Keratinocyte (primary cell): ENCODE measurements at regions not wholly inside any gene's neighbourhood (a gene's known extent, or its start where the extent isn't known, plus 50 kb on each side); places are given as distances from the start of the nearest gene placed in this dataset.
"Not testable (repeated sequence)": the region's sequence is repeated elsewhere in the genome, so short reads cannot be mapped to it uniquely, and the experiment has no call there.

Experiments used
- DNase-seq: peaks from one replicate; pipeline ENCODE4 v3.0.0-alpha.2; 2011; ENCODE audit warnings: low read depth, missing footprints, low spot score
- FAIRE-seq: peaks from 2 replicates; lab custom pipeline; 2011; peaks lifted over from hg19 to GRCh38; lab: Jason Lieb, UNC
- H2AFZ ChIP-seq: 2 replicates; pipeline ENCODE4 v1.6.0; 2012; ENCODE audit warnings: low read length, control low read depth, inconsistent platforms; ENCODE audit not compliant: control insufficient read depth
- H3K27ac ChIP-seq: 2 replicates; pipeline ENCODE4 v1.5.1; 2011; ENCODE audit warnings: low read length; ENCODE audit not compliant: control insufficient read depth, insufficient read depth
- H3K27me3 ChIP-seq: 3 replicates; pipeline ENCODE4 v1.6.0; 2011; ENCODE audit warnings: low read length; ENCODE audit not compliant: control insufficient read depth, insufficient read depth; ENCODE audit errors: extremely low read depth
- H3K36me3 ChIP-seq, 2 experiments: 2 replicates in 1 of 2; 3 replicates in 1 of 2; pipeline ENCODE4 v1.5.1; 2011; ENCODE audit warnings: low read length in 2 of 2, mild to moderate bottlenecking in 1 of 2; ENCODE audit not compliant: control insufficient read depth in 2 of 2, insufficient read depth in 2 of 2; ENCODE audit errors: extremely low read depth in 1 of 2
- H3K4me1 ChIP-seq: 3 replicates; pipeline ENCODE4 v1.5.1; 2011; ENCODE audit warnings: low read length; ENCODE audit not compliant: control insufficient read depth, insufficient read depth; ENCODE audit errors: extremely low read depth
- H3K4me2 ChIP-seq: 3 replicates; pipeline ENCODE4 v1.6.0; 2011; ENCODE audit warnings: low read depth, low read length; ENCODE audit not compliant: control insufficient read depth, insufficient read depth; ENCODE audit errors: extremely low read depth
- H3K4me3 ChIP-seq, 3 experiments: fragments of 200-600 bp in 1 of 3; sonication (generic) in 1 of 3; 2 replicates in 2 of 3; 3 replicates in 1 of 3; pipeline ENCODE4 v1.5.1; 2011 to 2016; ENCODE audit warnings: low read length in 3 of 3, mild to moderate bottlenecking in 3 of 3, control low read depth in 2 of 3, inconsistent platforms in 1 of 3, low read depth in 1 of 3, mixed read lengths in 1 of 3, mixed run types in 1 of 3, moderate library complexity in 1 of 3; ENCODE audit not compliant: control insufficient read depth in 2 of 3, insufficient read depth in 2 of 3; ENCODE audit errors: extremely low read depth in 1 of 3
- H3K79me2 ChIP-seq: 2 replicates; pipeline ENCODE4 v1.6.0; 2012; ENCODE audit warnings: low read length; ENCODE audit not compliant: control insufficient read depth, insufficient read depth
- H3K9ac ChIP-seq: 3 replicates; pipeline ENCODE4 v1.6.0; 2011; ENCODE audit warnings: low read length; ENCODE audit not compliant: control insufficient read depth, insufficient read depth; ENCODE audit errors: extremely low read depth
- H3K9me1 ChIP-seq: 3 replicates; pipeline ENCODE4 v1.6.0; 2011; ENCODE audit warnings: low read length; ENCODE audit not compliant: control insufficient read depth, insufficient read depth; ENCODE audit errors: extremely low read depth
- H3K9me3 ChIP-seq: 2 replicates; pipeline ENCODE4 v1.5.1; 2012; ENCODE audit warnings: low read depth, low read length; ENCODE audit not compliant: control insufficient read depth
- H4K20me1 ChIP-seq: 3 replicates; pipeline ENCODE4 v1.6.0; 2011; ENCODE audit warnings: low read length; ENCODE audit not compliant: control insufficient read depth, insufficient read depth; ENCODE audit errors: extremely low read depth
- EZH2 ChIP-seq: IDR thresholded peaks from one replicate; pipeline ENCODE4 v1.6.1; 2012; ENCODE audit warnings: inconsistent platforms, mild to moderate bottlenecking, low read length, moderate library complexity
- dilution Hi-C: fragments of 300-500 bp; cut with MboI; formaldehyde crosslinking; loops from one replicate; pipeline ENCODE4 v1.7.0; 2020; ENCODE audit warnings: low sequenced_read_pairs; ENCODE audit not compliant: extremely low pct_ligation_motif_present
- TF ChIP-seq, protein P1 (sequence below), 3 experiments: IDR thresholded peaks in 1 of 3; conservative IDR thresholded peaks in 1 of 3; optimal IDR thresholded peaks in 1 of 3; 2 replicates in 2 of 3; 3 replicates in 1 of 3; pipeline versions ENCODE3 to v1.5.1; 2011; ENCODE audit warnings: low read length in 3 of 3, mild to moderate bottlenecking in 3 of 3, moderate library complexity in 2 of 3, control low read depth in 1 of 3, inconsistent platforms in 1 of 3; ENCODE audit not compliant: insufficient read depth in 2 of 3; ENCODE audit errors: extremely low read depth in 1 of 3

DNA sequence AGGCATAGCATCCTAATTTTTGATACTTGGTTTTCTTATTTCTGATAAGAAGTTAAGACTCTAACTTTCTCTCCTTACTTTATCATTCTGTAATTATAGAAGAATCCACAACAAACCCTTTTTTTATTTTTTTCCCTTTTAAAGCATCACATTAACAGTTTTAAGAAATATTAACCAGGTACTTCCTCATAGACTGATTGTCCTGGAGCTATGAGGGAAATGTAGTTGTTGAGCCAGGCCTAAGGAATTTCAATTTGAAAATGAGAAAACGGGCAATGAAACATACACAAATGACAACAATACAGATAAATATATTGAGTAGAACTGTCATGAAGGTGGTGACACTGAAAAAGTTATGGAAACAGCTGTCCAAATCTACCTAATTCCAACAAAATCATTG, 569.0 kb downstream of the KCNA4 start:
- no peak overlapping the region for H3K4me3 ChIP-seq
- H3K9me1 ChIP-seq: no peaks in the 10 kb centered on the region
- no peaks in the 10 kb centered on the region for H3K36me3 ChIP-seq
- H3K27ac ChIP-seq: no peak overlapping the region
- H3K27me3 ChIP-seq: no peaks in the 10 kb centered on the region
- H4K20me1 ChIP-seq: no peaks in the 10 kb centered on the region
- H2AFZ ChIP-seq: no peak overlapping the region
- no peak overlapping the region for H3K4me2 ChIP-seq
- no peak for DNase-seq
- TF ChIP-seq, protein P1, sequence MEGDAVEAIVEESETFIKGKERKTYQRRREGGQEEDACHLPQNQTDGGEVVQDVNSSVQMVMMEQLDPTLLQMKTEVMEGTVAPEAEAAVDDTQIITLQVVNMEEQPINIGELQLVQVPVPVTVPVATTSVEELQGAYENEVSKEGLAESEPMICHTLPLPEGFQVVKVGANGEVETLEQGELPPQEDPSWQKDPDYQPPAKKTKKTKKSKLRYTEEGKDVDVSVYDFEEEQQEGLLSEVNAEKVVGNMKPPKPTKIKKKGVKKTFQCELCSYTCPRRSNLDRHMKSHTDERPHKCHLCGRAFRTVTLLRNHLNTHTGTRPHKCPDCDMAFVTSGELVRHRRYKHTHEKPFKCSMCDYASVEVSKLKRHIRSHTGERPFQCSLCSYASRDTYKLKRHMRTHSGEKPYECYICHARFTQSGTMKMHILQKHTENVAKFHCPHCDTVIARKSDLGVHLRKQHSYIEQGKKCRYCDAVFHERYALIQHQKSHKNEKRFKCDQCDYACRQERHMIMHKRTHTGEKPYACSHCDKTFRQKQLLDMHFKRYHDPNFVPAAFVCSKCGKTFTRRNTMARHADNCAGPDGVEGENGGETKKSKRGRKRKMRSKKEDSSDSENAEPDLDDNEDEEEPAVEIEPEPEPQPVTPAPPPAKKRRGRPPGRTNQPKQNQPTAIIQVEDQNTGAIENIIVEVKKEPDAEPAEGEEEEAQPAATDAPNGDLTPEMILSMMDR (optimal IDR thresholded peaks at IDR 0.05 in 1 of 3, IDR thresholded peaks at IDR 0.05 in 1 of 3, conservative IDR thresholded peaks at IDR 0.05 in 1 of 3; ENCODE audit: extremely low read depth in 1 of 3, insufficient read depth in 2 of 3, low read length in 3 of 3): no peak
- no peak for TF ChIP-seq EZH2
- H3K4me1 ChIP-seq: no peaks in the 10 kb centered on the region
- H3K79me2 ChIP-seq: no peaks in the 10 kb centered on the region
- H3K9me3 ChIP-seq: no peaks in the 10 kb centered on the region
- H3K9ac ChIP-seq: no peak overlapping the region
- FAIRE-seq: no peak
- dilution Hi-C loops: no loop called here

DNA sequence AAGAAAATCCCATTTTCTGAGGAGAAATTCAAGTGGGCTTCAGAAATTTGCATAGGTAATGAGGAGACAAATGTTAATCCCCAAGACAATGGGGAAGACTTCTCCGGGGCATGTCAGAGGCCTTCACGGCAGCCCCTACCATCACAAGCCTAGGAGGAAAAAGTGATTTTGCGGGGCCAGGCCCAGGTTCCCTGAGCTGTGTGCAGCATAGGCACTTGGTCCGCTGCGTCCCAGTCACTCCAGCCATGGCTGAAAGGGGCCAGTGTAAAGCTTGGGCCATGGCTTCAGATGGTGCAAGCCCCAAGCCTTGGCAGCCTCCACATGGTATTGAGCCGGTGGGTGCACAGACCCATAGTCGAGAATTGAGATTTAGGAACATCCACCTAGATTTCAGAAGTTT, 570.7 kb downstream of the KCNA4 start:
- H4K20me1 ChIP-seq: no peaks in the 10 kb centered on the region
- dilution Hi-C loops: no loop called here
- H3K4me1 ChIP-seq: no peaks in the 10 kb centered on the region
- no peak for FAIRE-seq
- H3K27ac ChIP-seq: no peak overlapping the region
- TF ChIP-seq EZH2: no peak
- TF ChIP-seq, protein P1 (optimal IDR thresholded peaks at IDR 0.05 in 1 of 3, IDR thresholded peaks at IDR 0.05 in 1 of 3, conservative IDR thresholded peaks at IDR 0.05 in 1 of 3; ENCODE audit: extremely low read depth in 1 of 3, insufficient read depth in 2 of 3, low read length in 3 of 3): no peak
- H3K9me1 ChIP-seq: no peaks in the 10 kb centered on the region
- H3K9me3 ChIP-seq: no peaks in the 10 kb centered on the region
- H3K36me3 ChIP-seq: no peaks in the 10 kb centered on the region
- no peak overlapping the region for H3K4me3 ChIP-seq
- no peak overlapping the region for H3K9ac ChIP-seq
- H3K27me3 ChIP-seq: no peaks in the 10 kb centered on the region
- H3K4me2 ChIP-seq: no peak overlapping the region
- no peaks in the 10 kb centered on the region for H3K79me2 ChIP-seq
- no peak overlapping the region for H2AFZ ChIP-seq
- DNase-seq: no peak

DNA sequence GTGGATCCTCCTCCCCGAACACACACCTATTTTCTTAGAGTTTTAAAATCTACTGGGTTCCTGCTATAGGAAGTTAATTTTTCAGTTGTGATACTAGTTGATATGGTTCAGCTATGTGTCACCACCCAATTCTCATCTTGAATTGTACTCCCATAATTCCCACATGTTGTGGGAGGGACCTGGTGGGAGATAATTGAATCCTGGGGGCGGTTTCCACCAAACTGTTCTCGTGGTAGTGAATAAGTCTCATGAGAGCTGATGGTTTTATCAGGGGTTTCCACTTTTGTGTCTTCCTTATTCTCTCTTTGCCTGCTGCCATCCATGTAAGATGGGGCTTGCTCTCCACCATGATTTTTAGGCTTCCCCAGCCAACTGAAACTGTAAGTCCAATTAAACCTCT, 571.6 kb downstream of the KCNA4 start:
- H3K27me3 ChIP-seq, H3K9ac ChIP-seq, H3K4me2 ChIP-seq, H3K27ac ChIP-seq, H3K9me1 ChIP-seq, H4K20me1 ChIP-seq, H2AFZ ChIP-seq, dilution Hi-C loops, FAIRE-seq, H3K79me2 ChIP-seq, H3K36me3 ChIP-seq, DNase-seq, H3K4me1 ChIP-seq, H3K9me3 ChIP-seq, H3K4me3 ChIP-seq: not testable (repeated sequence)
